Endometrium (tissue), 2 donors: ENCODE measurements at regions not wholly inside any gene's neighbourhood (a gene's known extent, or its start where the extent isn't known, plus 50 kb on each side); places are given as distances from the start of the nearest gene placed in this dataset.
"Not testable (repeated sequence)": the region's sequence is repeated elsewhere in the genome, so short reads cannot be mapped to it uniquely, and the experiment has no call there.

ENCODE experiments used
- FAIRE-seq: peaks from 2 replicates; lab custom pipeline; 2012; peaks lifted over from hg19 to GRCh38; lab: Jason Lieb, UNC
- donor health status: control.
- donor health status: control.

DNA sequence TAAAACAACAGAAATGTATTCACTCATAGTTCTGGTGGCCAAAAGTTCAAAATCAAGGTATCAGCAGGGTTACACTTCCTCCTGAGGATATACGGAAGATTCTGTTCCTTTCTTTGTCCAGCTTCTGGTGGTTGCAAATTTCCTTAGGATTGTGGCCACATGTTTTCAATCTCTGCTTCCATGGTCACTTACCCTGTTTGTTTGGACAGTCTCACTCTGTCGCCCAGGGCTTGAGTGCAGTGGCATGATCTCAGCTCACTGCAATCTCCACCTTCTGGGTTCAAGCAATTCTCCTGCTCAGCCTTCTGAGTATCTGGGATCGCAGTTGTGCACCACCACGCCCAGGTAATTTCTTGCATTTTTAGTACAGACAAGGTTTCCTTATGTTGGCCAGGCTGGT lies 534.3 kb downstream of the KCNA4 start:
- no peak for FAIRE-seq

DNA sequence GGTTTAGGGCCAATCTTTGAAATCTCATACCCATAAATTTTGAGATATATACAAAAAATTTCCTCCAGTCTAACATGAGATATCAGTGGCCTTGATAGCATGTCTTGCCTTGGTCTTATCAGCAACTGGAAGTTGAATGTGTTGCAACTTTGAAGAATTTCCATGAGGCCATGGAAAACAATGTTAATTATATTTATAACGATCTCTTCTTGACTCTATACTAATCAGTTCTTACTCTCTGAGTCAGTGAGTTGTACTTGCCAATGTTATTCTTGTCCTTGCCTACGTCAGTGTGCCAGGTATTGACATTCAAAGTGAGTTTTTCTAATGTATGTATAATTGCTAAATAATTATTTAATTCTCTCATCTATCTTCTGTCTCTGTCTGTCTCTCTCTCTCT lies 535.1 kb downstream of the KCNA4 start:
- no peak for FAIRE-seq

- FAIRE-seq, result no peak
Observed at GRCh38 chr11:29480981-29481380, 535.8 kb downstream of the KCNA4 start.

GRCh38 chr11:29458252-29458651 lies 558.6 kb downstream of the KCNA4 start:
- FAIRE-seq, result no peak

GRCh38 chr11:29452146-29452545 lies 564.7 kb downstream of the KCNA4 start:
- FAIRE-seq, result no peak

GRCh38 chr11:29449281-29450074 lies 567.4 kb downstream of the KCNA4 start:
- FAIRE-seq, result no peak

DNA sequence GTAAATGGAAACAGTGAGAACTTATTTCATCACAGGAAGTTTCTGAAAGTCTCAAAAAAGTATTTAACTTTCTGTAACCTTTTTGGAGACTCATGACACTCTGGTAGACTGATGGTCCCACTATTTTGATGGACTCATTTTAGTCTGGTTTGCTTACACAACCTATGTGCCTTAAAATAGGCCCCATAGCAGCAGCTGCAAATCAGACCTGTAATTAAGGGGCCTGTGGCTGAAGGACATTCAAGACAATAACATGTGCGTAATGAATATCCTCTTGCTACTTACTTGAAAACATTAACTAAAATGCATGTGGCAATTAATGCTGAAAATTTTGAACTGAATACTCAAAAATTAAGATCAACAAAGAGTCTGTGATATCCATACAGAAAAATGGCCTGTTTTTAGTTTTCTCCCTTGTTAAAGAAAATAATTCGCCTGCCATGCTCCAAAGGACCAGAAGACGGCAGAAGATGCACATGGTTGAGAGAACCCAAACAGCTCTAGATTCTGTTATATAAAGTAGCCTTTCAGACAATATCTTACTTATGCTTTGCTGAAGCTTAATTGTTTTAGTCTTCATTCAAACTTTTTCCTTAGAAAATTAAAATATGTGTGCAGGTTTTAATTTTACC lies 568.5 kb downstream of the KCNA4 start:
- FAIRE-seq, result peak; percentile 45

GRCh38 chr11:29447821-29448220 lies 569.0 kb downstream of the KCNA4 start:
- FAIRE-seq, result no peak

DNA sequence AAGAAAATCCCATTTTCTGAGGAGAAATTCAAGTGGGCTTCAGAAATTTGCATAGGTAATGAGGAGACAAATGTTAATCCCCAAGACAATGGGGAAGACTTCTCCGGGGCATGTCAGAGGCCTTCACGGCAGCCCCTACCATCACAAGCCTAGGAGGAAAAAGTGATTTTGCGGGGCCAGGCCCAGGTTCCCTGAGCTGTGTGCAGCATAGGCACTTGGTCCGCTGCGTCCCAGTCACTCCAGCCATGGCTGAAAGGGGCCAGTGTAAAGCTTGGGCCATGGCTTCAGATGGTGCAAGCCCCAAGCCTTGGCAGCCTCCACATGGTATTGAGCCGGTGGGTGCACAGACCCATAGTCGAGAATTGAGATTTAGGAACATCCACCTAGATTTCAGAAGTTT lies 570.7 kb downstream of the KCNA4 start:
- FAIRE-seq, result no peak

DNA sequence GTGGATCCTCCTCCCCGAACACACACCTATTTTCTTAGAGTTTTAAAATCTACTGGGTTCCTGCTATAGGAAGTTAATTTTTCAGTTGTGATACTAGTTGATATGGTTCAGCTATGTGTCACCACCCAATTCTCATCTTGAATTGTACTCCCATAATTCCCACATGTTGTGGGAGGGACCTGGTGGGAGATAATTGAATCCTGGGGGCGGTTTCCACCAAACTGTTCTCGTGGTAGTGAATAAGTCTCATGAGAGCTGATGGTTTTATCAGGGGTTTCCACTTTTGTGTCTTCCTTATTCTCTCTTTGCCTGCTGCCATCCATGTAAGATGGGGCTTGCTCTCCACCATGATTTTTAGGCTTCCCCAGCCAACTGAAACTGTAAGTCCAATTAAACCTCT lies 571.6 kb downstream of the KCNA4 start:
- FAIRE-seq, result not testable (repeated sequence)

GRCh38 chr11:29438815-29439214 lies 578.0 kb downstream of the KCNA4 start:
- no peak for FAIRE-seq

DNA sequence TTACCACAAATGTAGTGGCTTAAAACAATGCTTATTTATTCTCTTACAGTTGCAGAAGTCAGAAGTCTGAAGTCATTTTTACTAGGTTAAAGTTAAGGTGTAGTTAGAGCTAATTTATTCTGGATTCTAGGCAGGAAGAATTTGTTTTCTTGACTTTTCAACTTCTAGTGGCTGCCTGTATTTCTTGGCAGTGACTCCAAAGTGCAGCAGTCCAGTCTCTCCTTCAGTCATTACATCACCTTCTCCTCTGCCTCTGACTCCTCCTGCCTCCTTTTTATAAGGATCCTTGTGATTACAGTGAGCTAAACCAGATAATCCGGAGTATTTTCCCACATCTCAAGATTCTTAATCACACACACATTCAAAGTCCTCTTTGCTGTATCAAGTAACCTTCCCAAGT lies 581.4 kb downstream of the KCNA4 start:
- FAIRE-seq, result no peak

DNA sequence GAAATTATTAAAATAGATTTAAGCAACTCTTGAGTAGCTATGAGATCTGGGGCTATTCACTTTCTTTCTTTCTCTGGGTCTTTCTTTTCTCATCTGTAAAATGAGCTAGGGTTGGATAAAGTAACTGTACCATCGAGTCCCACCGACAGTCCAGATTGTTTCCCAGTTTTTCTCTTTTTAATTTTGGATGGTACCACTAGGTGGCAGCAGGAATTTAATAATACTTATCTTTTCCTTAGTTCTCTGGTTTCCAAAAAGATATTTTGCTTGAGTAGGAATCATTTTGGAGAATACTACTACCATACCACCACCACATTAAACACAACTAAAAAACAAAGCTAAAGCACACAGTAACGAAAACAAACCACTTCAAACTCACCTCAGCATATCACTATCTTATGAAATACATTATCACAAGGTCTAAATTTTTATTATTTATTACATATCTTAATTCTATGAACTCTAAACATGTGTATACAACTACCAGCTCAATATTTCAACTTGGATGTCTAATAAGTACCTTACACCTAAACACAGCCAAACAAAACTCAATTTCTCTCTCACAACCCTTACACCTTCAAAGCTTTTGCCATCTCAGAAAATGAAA lies 584.0 kb downstream of the KCNA4 start:
- FAIRE-seq, result no peak

DNA sequence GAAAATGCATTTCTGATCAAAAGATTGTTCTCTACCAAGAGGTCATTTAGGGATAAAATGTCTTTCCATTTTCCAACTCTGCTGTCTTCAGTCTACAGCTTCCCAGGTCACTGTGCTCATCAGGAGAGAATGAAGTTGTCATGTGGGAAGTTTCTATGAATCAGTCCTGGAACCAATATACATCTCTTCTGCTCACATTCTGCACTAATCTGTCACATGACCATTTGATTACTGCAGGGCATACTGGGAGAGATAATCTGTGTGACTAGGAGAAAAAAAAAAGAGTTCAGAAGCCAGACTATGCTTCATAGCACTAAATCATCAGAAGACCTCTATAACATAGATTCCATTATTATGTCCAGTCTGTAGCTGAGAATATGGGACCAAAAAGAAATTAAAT lies 611.5 kb downstream of the KCNA4 start:
- FAIRE-seq, result no peak

DNA sequence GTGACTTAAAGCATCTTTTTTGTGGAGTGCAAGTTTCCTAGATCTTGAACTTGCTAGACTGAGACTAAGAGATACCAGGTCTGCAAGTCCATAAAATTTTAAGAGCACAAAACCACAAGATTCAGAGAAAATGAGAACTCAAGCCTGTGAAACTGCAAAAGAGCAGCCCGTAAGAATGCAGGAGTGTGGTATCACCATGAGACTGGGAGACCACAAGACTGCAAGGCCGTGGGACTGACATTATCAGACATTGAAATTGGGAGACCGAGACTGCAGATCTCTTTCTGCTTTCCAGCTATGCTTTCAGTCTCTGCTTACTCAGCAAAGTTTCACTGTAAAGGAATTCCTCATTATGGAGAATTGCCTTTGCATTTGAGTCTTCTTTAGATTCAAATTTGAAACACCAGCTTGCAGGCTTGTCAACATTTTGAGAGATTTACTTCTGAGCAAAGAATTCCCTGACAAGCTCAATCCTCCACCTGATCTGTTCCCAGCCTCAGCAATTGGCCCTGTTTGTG lies 621.2 kb downstream of the KCNA4 start:
- no peak for FAIRE-seq

DNA sequence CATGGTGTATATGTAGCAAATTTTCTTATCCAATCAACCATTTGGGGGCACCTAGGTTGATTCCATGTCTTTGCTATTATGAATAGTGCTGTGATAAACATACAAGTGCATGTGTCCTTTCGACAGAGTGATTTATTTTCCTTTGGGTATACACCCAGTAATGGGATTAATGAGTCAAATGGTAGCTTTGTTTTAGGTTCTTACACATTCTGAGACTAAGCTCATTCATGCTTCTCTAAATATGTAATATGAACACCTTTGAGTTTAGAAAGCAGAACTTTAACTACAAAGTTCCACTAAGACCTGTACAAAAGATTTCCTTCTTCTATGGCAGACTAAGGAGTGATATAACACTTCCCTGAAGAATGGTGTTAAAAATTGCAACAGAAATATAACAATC lies 627.0 kb downstream of the KCNA4 start:
- no peak for FAIRE-seq

DNA sequence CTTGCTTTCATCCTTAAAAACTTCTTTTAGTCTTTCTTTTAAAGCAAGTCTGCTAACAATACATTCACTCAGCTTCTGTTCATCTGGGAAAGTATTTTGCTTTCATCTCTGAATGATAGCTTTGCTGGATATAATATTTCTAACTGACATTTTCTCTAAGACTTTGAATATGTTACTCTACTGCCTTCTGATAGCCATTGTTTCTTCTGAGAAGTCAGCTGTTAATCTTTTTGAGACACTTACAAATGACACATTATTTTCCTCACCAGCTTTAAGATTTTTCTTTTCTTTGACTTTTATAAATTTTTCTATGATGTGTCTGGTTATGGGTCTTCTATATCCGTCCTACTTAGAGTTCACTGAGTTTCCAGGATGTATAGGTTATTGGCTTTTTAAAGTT lies 643.1 kb downstream of the KCNA4 start:
- FAIRE-seq, result no peak

- no peak for FAIRE-seq
Observed at GRCh38 chr11:29368126-29368525, 648.7 kb downstream of the KCNA4 start.

DNA sequence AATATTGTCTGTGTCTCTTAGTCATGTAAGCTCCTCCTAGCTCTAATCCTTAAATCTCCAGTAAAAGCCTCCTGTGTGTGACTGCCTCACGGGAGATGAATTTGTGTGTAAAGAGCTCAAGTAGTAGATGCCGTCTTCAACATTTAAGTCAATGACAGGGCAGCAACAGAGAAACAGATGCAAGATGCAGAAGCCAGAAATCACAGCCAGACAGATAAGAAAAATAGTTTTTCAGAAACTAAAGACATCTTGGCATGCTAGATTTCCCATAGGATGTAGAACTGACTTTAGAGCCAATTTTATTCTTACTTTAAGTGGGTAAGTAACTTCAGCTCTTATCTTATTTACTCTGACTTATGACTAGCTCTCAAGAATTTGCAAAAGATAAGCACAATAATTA lies 652.8 kb downstream of the KCNA4 start:
- no peak for FAIRE-seq

GRCh38 chr11:29361369-29361768 lies 655.5 kb downstream of the KCNA4 start:
- no peak for FAIRE-seq

DNA sequence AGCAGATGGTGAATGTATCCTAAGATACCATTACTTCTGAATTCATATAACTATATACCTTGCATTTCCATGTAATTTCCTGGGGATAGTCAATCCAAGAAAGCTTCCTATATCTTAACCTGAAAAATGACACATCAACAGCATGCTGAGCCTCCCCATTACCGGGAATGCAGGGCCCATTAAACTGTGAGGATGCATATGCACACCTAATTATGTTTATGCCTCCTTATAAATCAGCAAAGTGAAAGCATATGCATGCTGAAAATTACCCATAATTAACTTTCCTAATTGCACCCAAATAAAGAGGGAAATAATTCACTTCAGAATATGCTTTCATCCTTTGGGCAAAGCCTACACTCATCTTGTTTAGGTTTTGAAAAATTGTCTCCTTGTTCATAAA lies 663.0 kb downstream of the KCNA4 start:
- no peak for FAIRE-seq

DNA sequence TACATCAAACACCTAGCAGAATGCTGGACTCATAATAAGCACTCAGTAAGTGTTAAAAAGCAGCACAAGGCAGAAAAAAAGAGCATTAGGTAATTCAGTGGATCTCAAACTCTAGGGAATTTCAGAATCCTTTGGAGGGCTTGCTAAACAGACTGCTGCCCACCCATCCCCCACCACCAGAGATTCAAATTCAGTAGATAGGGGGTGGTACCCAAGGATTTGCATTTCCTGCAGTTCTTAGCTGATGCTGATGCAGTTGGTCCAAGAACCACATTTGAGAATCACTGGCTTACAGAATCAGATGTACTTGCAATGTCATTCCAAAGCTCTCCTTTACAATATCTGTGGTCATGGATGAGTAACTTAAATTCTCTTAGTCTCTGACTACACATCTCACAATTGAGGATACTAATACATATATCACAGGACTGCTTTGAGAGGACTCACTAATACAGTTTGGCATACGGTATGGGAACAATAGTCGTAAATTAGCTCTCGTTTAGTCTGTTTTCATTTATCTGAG lies 664.5 kb downstream of the KCNA4 start:
- no peak for FAIRE-seq

DNA sequence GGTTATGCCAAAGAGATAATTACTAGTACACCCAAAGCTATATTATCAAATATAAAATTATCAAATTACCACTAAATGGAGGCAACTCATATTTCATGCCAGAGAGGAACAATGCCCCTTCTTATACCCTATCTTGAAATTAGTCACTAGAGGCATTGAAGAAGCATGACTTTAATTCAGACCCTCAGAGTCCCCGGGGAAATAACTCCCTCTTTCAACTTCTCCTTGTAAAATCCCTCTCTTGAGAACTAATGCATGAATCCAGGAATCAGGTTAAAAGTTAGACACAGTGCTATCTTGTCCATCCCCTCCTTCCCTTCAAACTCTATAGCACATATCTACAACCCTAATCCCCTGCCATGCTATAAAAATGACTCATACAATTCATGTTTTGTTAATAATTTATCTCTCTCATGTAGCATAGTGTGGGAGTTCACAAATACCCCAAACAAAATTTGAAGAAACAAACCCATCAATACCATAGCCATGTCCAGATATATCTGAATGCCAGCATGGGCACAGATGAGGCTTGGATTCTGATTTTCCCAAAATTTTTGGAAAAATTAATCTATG lies 665.4 kb downstream of the KCNA4 start:
- no peak for FAIRE-seq
